ENCODE measurements at regions not wholly inside any gene's neighbourhood (a gene's known extent, or its start where the extent isn't known, plus 50 kb on each side); places are given as distances from the start of the nearest gene placed in this dataset.

DNA sequence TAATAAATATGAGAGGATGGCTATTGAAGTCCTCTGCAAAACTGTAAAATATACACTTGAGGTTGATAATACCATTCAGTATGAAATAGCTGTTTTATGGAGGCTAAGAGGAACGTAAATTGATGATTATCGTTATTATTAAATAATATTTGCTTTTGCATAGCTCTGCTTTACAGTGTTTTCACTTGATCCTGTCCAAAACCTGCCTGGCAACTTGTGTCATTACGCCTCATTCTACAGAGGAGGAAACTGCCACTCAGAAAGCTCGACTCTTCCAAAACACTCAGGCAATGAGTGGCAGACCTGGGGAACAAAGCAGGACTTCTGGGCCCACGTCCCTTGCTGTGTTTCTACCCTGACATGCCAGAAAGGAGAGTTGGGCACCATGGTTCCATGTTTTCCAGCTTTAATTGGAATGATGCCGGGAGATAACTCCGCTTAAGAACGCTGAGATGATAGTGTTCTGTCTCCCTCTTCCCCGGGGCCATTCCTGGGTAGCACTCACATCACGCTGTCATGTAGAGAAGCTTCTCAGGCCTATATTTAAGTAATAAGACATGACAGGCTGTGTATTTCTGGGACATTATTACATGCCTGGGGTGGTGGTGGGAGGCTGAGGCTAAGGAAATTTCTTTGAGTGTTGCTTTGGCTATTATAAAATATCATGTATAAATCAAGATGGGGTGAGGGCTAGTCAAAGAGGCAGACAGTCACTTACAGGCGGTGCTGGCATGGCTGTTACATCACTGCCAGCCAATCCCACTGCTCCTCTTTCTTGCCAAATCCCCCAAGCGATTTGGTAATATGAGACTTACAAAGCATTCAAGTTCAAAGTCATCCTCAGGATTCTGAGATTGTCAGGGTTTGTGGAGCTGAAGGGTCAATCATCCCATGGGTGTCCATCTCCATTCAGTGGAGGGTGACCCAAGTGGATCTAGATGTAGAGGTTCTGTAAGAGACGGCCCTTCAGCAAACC is 501.7 kb downstream of the INSC start:
- CTCF ChIA-PET (ENCODE audit: low intra/inter-chr PET ratio): no interaction called here
- FAIRE-seq: no peak
- H3K27ac ChIP-seq (ENCODE audit: extremely low read depth, low read depth, low read length): no peak overlapping the region
- TF ChIP-seq HDGF (IDR thresholded peaks at IDR 0.05) (no peak), BCL6 (CRISPR knock-in tag; IDR thresholded peaks at IDR 0.05) (no peak), TAF15 (IDR thresholded peaks at IDR 0.05; ENCODE audit: low read depth, low read length) (no peak)
- TF ChIP-seq, protein P1, sequence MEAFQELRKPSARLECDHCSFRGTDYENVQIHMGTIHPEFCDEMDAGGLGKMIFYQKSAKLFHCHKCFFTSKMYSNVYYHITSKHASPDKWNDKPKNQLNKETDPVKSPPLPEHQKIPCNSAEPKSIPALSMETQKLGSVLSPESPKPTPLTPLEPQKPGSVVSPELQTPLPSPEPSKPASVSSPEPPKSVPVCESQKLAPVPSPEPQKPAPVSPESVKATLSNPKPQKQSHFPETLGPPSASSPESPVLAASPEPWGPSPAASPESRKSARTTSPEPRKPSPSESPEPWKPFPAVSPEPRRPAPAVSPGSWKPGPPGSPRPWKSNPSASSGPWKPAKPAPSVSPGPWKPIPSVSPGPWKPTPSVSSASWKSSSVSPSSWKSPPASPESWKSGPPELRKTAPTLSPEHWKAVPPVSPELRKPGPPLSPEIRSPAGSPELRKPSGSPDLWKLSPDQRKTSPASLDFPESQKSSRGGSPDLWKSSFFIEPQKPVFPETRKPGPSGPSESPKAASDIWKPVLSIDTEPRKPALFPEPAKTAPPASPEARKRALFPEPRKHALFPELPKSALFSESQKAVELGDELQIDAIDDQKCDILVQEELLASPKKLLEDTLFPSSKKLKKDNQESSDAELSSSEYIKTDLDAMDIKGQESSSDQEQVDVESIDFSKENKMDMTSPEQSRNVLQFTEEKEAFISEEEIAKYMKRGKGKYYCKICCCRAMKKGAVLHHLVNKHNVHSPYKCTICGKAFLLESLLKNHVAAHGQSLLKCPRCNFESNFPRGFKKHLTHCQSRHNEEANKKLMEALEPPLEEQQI (IDR thresholded peaks at IDR 0.05): no peak
- intact Hi-C loops (cut with micrococcal nuclease) (no loop called here), in situ Hi-C loops (cut with MboI) (no loop called here)
- H4K20me1 ChIP-seq (replicated peaks; ENCODE audit: control insufficient read depth, insufficient read depth, low read length): no peaks in the 10 kb centered on the region; the same call in 1 of the 2 replicates
- H3K9me3 ChIP-seq (replicated peaks; ENCODE audit: control insufficient read depth, insufficient read depth, low read depth, low read length): no peaks in the 10 kb centered on the region
- no peak for ATAC-seq
- no peaks in the 10 kb centered on the region for H3K9me1 ChIP-seq (ENCODE audit: control insufficient read depth, insufficient read depth, low read length)
- no peaks in the 10 kb centered on the region for H3K4me1 ChIP-seq (replicated peaks in 1 of 2; ENCODE audit: control insufficient read depth in 2 of 2, insufficient read depth in 2 of 2, low read length in 2 of 2)
- POLR2A ChIA-PET: no interaction called here
- no peak for DNase-seq (ENCODE audit: extremely low read depth in 1 of 4, low spot score in 3 of 4)
- WGBS (ENCODE audit: insufficient coverage, low coverage, missing lambda C conversion rate): 0% methylated on average over 13 of the region's 13 CpGs
- H3K27me3 ChIP-seq (ENCODE audit: control insufficient read depth in 2 of 2, insufficient read depth in 2 of 2, low read length in 2 of 2): no peaks in the 10 kb centered on the region
- H3K79me2 ChIP-seq (ENCODE audit: control insufficient read depth, insufficient read depth, low read length): no peaks in the 10 kb centered on the region
- no peak overlapping the region for H3K4me3 ChIP-seq
- no peak overlapping the region for H3K9ac ChIP-seq (ENCODE audit: insufficient read depth in 1 of 2, low read depth in 2 of 2, low read length in 2 of 2)
- no peak overlapping the region for H3K4me2 ChIP-seq (ENCODE audit: insufficient read depth, low read length)
- H2AFZ ChIP-seq (ENCODE audit: low read depth, low read length): no peak overlapping the region
- BruUV-seq (replicated peaks): no TSS peak
- H3K36me3 ChIP-seq (ENCODE audit: control insufficient read depth, insufficient read depth, low read length): no peaks in the 10 kb centered on the region
